Calu3 (cell line): ENCODE measurements at regions not wholly inside any gene's neighbourhood (a gene's known extent, or its start where the extent isn't known, plus 50 kb on each side); places are given as distances from the start of the nearest gene placed in this dataset.
A peak's percentile ranks its signal among the peaks of the same experiment; 100 is the strongest.
"Not testable (repeated sequence)": the region's sequence is repeated elsewhere in the genome, so short reads cannot be mapped to it uniquely, and the experiment has no call there.

Experiments used
- BruUV-seq: library from RNA; stranded (reverse); fragments of 400-500 nt; replicated peaks from 2 replicates; lab custom pipeline; 2021; lab: Mats Ljungman, UMichigan
- CTCF ChIA-PET: fragments of 300-600 bp; sonication (Branson Sonifier 250); formaldehyde crosslinking; loops from one replicate; lab custom pipeline; 2022; ENCODE audit warnings: antibody characterized with exemption; lab: Charles Lee
- DNase-seq: peaks from one replicate; pipeline ENCODE4 v3.0.0; 2022
- H3K27ac Mint-ChIP-seq: one replicate; pipeline ENCODE4 v1.8.0; 2022; ENCODE audit warnings: mixed read lengths; ENCODE audit not compliant: unreplicated experiment
- H3K27me3 Mint-ChIP-seq: one replicate; pipeline ENCODE4 v1.8.0; 2022; ENCODE audit warnings: mixed read lengths; ENCODE audit not compliant: unreplicated experiment
- H3K36me3 Mint-ChIP-seq: one replicate; pipeline ENCODE4 v1.8.0; 2022; ENCODE audit warnings: mild to moderate bottlenecking, moderate library complexity, mixed read lengths; ENCODE audit not compliant: insufficient read depth, unreplicated experiment
- H3K4me1 Mint-ChIP-seq: one replicate; pipeline ENCODE4 v1.8.0; 2022; ENCODE audit warnings: mild to moderate bottlenecking, low read depth, mixed read lengths; ENCODE audit not compliant: unreplicated experiment
- H3K4me3 Mint-ChIP-seq: one replicate; pipeline ENCODE4 v1.8.0; 2022; ENCODE audit warnings: mild to moderate bottlenecking, low read depth, moderate library complexity, mixed read lengths; ENCODE audit not compliant: unreplicated experiment
- H3K9me3 Mint-ChIP-seq: one replicate; pipeline ENCODE4 v1.8.0; 2022; ENCODE audit warnings: low read depth, mixed read lengths; ENCODE audit not compliant: unreplicated experiment
- intact Hi-C: fragments of 100-400 bp; cut with micrococcal nuclease; formaldehyde crosslinking; loops from one replicate; pipeline ENCODE4 v1.10.0; 2022; ENCODE audit not compliant: unreplicated experiment
- TF ChIP-seq, protein P1 (sequence below): fragments of 200-600 bp; IDR thresholded peaks from one replicate; pipeline ENCODE4 v1.8.0; 2022; ENCODE audit warnings: antibody characterized with exemption; ENCODE audit not compliant: unreplicated experiment

DNA sequence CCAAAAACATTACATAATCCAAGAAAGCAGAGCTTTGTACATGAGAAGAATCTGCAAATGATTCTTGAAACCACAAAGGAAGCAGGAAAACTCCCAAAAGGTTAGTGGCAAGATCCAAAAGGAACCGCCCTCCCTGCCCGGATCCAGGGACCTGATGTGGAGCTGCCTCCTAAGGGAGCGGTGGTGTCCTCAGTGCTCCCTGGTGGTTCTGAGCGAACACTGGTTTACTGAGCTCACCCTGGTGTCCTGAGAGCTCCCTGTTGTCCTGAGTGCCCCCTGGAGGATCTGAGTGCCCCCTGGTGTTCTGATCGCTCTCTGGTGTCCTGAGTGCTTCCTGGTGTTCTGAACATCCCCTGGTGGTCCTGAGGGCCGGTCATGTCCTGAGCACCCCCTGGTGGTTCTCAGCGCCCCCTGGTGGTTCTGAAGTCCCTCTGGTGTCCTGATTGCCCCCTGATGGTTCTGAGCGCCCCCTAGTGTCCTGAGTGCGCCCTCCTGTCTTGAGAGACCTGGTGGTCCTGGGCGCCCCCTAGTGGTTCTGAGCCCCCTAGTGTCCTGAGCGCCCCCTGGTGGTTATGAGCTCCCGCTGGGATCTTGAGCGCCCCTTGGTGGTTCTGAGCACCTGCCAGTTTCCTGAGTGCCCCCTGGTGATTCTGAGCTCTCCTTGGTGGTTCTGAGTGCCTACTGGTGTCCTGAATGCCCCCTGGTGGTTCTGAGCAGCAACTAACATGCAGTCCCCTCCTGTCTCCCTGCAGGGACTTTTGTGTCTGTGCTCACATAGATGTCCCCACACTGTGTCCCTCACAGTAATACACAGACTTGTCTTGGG, 891.1 kb downstream of the TMEM121 start:
- CTCF ChIA-PET, result interaction anchor here (0.7 kb wide), 1 partner anchor 13 kb away, joined by 3 read pairs; no protein-coding TSS in a partner anchor
- peaks cover 25% of the 10 kb centered on the region for H3K27me3 Mint-ChIP-seq
- no peaks in the 10 kb centered on the region for H3K9me3 Mint-ChIP-seq
- no peaks in the 10 kb centered on the region for H3K4me1 Mint-ChIP-seq
- no TSS peak for BruUV-seq
- no peaks in the 10 kb centered on the region for H3K36me3 Mint-ChIP-seq
- TF ChIP-seq, protein P1, sequence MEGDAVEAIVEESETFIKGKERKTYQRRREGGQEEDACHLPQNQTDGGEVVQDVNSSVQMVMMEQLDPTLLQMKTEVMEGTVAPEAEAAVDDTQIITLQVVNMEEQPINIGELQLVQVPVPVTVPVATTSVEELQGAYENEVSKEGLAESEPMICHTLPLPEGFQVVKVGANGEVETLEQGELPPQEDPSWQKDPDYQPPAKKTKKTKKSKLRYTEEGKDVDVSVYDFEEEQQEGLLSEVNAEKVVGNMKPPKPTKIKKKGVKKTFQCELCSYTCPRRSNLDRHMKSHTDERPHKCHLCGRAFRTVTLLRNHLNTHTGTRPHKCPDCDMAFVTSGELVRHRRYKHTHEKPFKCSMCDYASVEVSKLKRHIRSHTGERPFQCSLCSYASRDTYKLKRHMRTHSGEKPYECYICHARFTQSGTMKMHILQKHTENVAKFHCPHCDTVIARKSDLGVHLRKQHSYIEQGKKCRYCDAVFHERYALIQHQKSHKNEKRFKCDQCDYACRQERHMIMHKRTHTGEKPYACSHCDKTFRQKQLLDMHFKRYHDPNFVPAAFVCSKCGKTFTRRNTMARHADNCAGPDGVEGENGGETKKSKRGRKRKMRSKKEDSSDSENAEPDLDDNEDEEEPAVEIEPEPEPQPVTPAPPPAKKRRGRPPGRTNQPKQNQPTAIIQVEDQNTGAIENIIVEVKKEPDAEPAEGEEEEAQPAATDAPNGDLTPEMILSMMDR, result peak; percentile 85
- intact Hi-C loops, result no loop called here
- peak; percentile 52 for DNase-seq
- H3K4me3 Mint-ChIP-seq, result no peak overlapping the region
- H3K27ac Mint-ChIP-seq, result no peak overlapping the region

DNA sequence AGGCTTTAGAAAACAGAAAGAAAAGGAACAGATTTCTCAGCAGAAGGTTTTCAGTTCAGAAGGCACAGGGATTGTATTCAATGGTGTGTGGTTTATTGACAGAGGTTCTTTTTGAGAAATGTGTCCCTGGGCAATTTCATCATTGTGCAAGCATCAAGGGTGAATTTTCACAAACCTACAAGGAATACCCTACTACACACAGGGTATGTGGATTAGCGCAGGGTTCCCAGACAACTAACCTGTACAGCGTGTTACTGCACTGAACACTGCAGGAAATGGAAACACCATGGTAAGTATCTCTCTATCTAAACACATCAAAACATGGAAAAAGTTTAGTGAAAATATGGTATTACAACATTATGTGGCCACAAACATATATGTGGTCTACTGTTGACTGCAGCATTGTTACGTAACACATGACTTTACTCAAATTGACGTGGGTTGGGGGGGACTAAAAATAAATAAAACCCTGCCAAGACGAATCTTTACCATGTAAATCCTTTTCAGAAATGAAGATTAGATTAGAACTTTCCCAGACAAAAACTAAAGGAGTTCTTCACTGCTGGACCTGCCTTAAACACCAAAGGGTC, 893.1 kb downstream of the TMEM121 start:
- H3K9me3 Mint-ChIP-seq, result no peaks in the 10 kb centered on the region
- CTCF ChIA-PET, result interaction anchor here (0.6 to 1.0 kb wide), 2 partner anchors 8 to 11 kb away, joined by 3 read pairs; no protein-coding TSS in a partner anchor
- DNase-seq, result no peak
- H3K27me3 Mint-ChIP-seq, result peaks cover 45% of the 10 kb centered on the region
- BruUV-seq, result no TSS peak
- intact Hi-C loops, result no loop called here
- H3K4me3 Mint-ChIP-seq, result no peak overlapping the region
- no peaks in the 10 kb centered on the region for H3K36me3 Mint-ChIP-seq
- TF ChIP-seq, protein P1, result no peak
- H3K27ac Mint-ChIP-seq, result no peak overlapping the region
- H3K4me1 Mint-ChIP-seq, result no peaks in the 10 kb centered on the region

DNA sequence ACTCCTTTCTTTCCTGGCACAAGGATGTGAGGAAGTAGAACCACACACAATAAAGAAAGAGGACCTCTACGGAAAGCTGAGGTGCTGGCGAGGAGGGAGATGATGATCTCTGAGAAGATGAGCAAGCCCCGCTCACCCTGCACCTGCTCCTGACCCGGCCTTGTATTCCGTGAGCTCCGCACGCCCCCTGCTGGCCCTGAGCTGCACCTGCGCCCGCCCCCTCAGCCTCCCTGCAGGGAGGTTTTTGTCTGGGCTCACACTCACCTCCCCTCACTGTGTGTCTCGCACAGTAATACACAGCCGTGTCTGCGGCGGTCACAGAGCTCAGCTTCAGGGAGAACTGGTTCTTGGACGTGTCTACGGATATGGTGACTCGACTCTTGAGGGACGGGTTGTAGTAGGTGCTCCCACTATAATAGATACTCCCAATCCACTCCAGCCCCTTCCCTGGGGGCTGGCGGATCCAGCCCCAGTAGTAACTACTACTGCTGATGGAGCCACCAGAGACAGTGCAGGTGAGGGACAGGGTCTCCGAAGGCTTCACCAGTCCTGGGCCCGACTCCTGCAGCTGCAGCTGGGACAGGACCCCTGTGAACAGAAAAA, 895.1 kb downstream of the TMEM121 start:
- TF ChIP-seq, protein P1, result peak; percentile 71
- DNase-seq, result peak; percentile 68
- H3K4me3 Mint-ChIP-seq, H3K36me3 Mint-ChIP-seq, BruUV-seq, intact Hi-C loops, H3K4me1 Mint-ChIP-seq, H3K27ac Mint-ChIP-seq, H3K9me3 Mint-ChIP-seq: not testable (repeated sequence)
- peaks cover 47% of the 10 kb centered on the region for H3K27me3 Mint-ChIP-seq
- CTCF ChIA-PET, result interaction anchor here (0.6 kb wide), 1 partner anchor 217 kb away, joined by 3 read pairs; no protein-coding TSS in a partner anchor

DNA sequence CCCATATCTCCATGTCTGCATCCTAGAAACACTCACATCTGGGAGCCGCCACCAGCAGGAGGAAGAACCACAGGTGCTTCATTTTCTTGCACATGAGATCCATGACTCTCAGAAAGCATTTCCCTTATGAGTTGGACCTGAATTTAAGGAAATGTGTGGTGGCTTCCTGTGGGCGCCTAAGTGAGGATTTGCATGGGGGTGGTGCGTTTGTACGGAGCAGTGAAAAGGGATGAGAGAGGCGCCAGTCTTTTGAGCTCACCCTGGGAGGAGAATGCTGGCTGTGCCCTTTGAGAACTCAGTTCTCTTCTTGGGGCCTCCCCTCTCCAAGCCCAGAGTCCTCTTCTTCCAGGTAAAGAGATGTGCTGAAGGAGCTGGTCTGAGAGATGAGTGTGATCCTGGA, 895.7 kb downstream of the TMEM121 start:
- BruUV-seq, result no TSS peak
- no peak overlapping the region for H3K4me3 Mint-ChIP-seq
- DNase-seq, result no peak
- TF ChIP-seq, protein P1, result no peak
- no peaks in the 10 kb centered on the region for H3K9me3 Mint-ChIP-seq
- CTCF ChIA-PET, result no interaction called here
- intact Hi-C loops, result no loop called here
- peaks cover 53% of the 10 kb centered on the region for H3K27me3 Mint-ChIP-seq
- H3K4me1 Mint-ChIP-seq, result no peaks in the 10 kb centered on the region
- no peak overlapping the region for H3K27ac Mint-ChIP-seq
- H3K36me3 Mint-ChIP-seq, result no peaks in the 10 kb centered on the region

DNA sequence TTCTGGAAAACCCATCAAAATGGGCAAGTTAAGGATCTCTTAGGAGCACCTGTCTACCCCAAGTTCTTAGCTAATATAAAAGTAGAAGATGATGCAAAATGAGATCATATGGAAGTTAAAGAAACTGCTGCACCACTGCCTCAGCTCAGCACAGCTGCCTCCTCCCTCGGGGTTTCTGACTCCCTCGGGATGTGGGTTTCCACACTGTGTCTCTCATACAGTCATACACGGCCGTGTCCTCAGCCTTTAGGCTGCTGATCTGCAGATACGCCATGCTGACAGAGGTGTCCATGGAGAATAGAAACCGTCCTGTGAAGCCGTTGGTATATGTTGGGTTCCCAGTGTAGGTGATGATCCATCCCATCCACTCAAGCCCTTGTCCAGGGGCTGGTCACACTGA, 898.8 kb downstream of the TMEM121 start:
- H3K27me3 Mint-ChIP-seq, result peaks cover 43% of the 10 kb centered on the region
- H3K4me3 Mint-ChIP-seq, H3K27ac Mint-ChIP-seq, DNase-seq, BruUV-seq, H3K36me3 Mint-ChIP-seq, intact Hi-C loops, CTCF ChIA-PET, H3K9me3 Mint-ChIP-seq, H3K4me1 Mint-ChIP-seq: not testable (repeated sequence)
